Eye (tissue), 1 donor: ENCODE measurements at regions not wholly inside any gene's neighbourhood (a gene's known extent, or its start where the extent isn't known, plus 50 kb on each side); places are given as distances from the start of the nearest gene placed in this dataset.
"Not testable (repeated sequence)": the region's sequence is repeated elsewhere in the genome, so short reads cannot be mapped to it uniquely, and the experiment has no call there.

Experiments used
- DNase-seq: peaks from one replicate; pipeline ENCODE4 v3.0.0-alpha.2; 2015

DNA sequence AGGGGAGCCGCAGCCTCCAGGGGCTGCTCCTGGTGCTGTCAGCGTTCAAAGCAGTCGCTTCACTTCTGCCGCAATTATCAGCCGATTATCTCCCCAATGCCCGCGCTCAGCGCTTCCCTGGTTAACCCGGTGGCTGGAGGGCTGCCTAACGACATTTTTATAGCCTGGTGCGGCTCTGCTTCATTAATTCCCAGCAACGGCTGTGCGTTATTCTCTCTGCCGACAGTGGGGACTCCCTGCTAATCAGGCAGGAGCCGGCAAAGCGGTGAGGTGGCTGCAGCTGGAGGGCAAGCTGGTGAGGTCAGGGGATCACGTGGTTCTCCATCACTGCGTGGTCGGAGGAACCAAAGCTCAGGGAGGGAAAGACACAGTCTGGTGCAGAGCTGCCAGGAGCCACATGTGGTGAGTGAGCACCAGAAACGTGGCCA is 62.9 kb downstream of the GLRX5 start:
- DNase-seq: peak; percentile 89

DNA sequence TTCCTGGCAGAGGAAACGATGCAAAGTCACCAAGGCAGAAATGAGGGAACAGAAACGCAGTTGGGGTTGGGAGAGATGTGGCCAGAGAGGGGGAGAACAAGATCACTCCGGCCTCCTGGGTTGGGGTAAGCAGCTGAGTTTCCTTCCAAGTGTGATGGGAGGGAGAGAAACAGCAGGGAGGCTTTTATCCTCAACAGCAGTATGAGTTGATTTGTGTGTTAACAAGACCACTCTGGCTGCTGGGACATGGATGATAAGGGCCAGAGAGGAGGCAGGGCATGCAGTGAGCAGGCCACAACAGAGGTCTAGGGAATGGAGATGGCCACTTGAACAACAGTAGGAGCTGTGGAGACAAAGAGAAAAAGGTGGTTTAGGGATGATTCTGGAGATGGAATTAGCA is 66.8 kb downstream of the GLRX5 start:
- peak; percentile 45 for DNase-seq

DNA sequence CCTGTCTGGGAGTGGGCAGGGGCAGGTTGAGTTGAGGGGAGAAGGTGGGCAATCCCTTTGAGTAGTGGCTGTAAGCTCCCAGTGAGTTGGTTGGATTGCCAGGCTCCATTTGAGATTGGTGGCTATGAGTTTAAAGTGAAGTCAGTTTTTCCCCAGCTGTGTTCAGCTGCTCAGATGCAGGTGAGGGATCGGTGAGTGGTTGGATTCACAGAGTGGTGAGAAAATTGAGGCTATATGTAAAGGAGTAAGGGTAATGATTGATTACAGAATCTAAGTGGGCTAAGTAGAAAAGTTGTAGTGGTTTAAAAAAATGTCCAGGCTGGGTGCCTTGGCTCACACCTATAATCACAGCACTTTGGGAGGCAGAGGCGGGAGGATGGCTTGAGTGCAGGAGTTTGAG is 68.6 kb downstream of the GLRX5 start:
- DNase-seq: no peak

GRCh38 chr14:95606266-95606665 is 71.4 kb downstream of the GLRX5 start:
- DNase-seq: no peak

- DNase-seq: no peak
Observed at GRCh38 chr14:95608637-95609235, 73.9 kb downstream of the GLRX5 start.

- peak; percentile 84 for DNase-seq
Observed at GRCh38 chr14:95609398-95609990, 74.6 kb downstream of the GLRX5 start.

- DNase-seq: no peak
Observed at GRCh38 chr14:95611293-95611880, 74.8 kb upstream of the TCL1B start.

DNA sequence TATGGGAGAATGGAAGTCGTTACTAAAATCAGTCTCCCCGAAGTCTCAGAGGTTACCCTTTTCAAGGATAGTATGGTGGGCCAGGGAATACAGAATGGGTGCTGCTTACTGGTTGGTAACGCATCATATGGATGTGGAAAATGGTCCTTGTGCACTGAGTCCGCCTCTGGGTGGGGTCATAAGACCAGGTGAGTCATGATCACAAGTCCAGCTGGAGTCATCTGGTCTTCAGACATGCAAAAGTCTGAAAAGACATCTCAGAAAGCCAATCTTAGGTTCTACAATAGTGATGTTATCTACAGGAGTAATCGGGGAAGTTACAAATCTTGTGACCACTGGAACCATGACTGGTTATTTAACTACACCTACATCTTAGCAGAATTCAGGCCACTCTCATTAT is 71.9 kb upstream of the TCL1B start:
- DNase-seq: no peak

GRCh38 chr14:95616745-95617144 is 69.5 kb upstream of the TCL1B start:
- DNase-seq: no peak

GRCh38 chr14:95619785-95620417 is 66.3 kb upstream of the TCL1B start:
- DNase-seq: no peak

DNA sequence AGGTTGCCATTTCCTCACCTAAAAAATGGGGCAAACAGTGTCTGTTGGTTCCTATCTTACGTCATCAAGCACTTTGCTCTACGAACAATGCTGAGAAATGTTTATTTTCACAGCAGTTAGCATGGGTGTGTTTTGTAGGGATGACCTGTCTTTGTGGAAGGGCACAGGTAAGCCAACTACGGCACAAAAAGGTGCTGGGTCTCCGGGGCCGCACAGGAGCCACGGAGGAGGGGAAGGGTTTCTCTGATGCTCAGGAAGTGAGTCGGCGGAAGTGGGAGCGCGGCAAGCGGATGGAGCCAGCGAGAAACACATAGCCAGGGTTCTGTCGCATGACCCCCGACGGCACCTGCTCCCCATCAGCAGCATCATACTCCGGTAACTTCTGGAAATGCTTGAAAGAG is 65.6 kb upstream of the TCL1B start:
- no peak for DNase-seq

GRCh38 chr14:95623195-95623594 is 63.0 kb upstream of the TCL1B start:
- no peak for DNase-seq

DNA sequence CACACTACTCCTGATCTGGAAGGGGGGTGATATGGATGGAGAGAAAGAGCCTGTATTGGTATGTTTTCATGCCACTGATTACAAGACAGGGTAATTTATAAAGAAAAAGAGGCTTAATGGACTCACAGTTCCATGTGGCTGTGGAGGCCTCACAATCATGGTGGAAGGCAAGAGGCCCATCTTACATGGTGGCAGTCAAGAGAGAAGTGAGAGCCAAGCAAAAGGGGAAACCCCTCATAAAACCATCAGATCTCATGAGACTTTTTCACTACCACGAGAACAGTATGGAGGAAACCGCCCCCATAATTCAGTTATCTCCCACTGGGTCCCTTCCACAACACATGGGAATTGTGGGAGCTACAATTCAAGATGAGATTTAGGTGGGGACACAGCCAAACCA is 60.5 kb upstream of the TCL1B start:
- DNase-seq: not testable (repeated sequence)

GRCh38 chr14:95635051-95635450 is 51.2 kb upstream of the TCL1B start:
- DNase-seq: no peak
